ENCODE measurements at regions not wholly inside any gene's neighbourhood (a gene's known extent, or its start where the extent isn't known, plus 50 kb on each side); places are given as distances from the start of the nearest gene placed in this dataset.
"Not testable (repeated sequence)": the region's sequence is repeated elsewhere in the genome, so short reads cannot be mapped to it uniquely, and the experiment has no call there.

DNA sequence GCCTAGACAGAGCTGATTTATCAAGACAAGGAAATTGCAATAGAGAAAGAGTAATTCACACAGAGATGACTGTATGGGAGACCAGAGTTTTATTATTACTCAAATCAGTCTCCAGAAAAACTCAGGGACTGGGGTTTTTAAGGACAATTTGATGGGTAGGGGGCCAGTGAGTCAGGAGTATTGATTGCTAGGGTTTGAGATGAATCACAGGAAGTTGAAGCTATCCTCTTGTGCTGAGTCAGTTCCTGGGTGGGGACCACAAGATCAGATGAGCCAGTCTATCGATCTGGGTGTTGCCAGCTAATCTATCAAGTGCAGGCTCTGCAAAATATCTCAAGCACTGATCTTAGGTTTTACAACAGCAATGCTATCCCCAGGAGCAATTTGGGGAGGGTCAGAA, 87.4 kb upstream of the TGIF2LY start:
- H3K4me3 ChIP-seq (ENCODE audit: low read length in 2 of 2); POLR2A ChIA-PET (ENCODE audit: partially characterized antibody); H3K9me3 ChIP-seq (ENCODE audit: control insufficient read depth in 1 of 2, low read length in 2 of 2); H3K27me3 Mint-ChIP-seq; H3K27me3 ChIP-seq (ENCODE audit: insufficient read depth, low read length); H3K4me3 Mint-ChIP-seq; H3K36me3 ChIP-seq (ENCODE audit: insufficient read depth, low read length); H3K27ac ChIP-seq (ENCODE audit: low read depth, low read length); DNase-seq; H3K9me3 Mint-ChIP-seq; H3K27ac Mint-ChIP-seq; CTCF ChIA-PET (ENCODE audit: partially characterized antibody); H3K4me1 Mint-ChIP-seq; H3K4me1 ChIP-seq (ENCODE audit: insufficient read depth, low read length); intact Hi-C loops (cut with micrococcal nuclease); H3K36me3 Mint-ChIP-seq: not testable (repeated sequence)

DNA sequence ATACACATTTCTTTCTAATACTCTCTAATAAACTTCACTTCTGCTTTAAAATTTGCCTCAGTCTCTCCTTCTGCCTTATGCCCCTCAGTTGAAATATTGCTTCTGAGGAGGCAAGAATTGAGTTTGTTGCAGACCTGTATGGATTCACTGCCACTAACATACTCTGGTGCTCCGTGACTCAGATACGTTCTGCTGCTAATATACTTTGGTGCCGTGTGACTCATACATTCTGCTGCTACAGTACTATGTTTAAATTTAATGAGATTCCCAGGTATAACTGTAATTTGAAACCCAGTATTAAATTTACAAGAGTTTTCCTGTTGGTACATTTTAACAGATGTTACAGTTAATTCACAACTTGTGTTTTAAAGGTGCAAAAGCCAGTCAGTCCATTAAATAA, 84.3 kb upstream of the TGIF2LY start:
- DNase-seq; H3K36me3 Mint-ChIP-seq; POLR2A ChIA-PET (ENCODE audit: partially characterized antibody); H3K4me3 Mint-ChIP-seq; H3K9me3 ChIP-seq (ENCODE audit: control insufficient read depth in 1 of 2, low read length in 2 of 2); H3K27ac Mint-ChIP-seq; CTCF ChIA-PET (ENCODE audit: partially characterized antibody); intact Hi-C loops (cut with micrococcal nuclease); H3K27me3 Mint-ChIP-seq; H3K36me3 ChIP-seq (ENCODE audit: insufficient read depth, low read length); H3K9me3 Mint-ChIP-seq; H3K27ac ChIP-seq (ENCODE audit: low read depth, low read length); H3K4me1 ChIP-seq (ENCODE audit: insufficient read depth, low read length); H3K4me3 ChIP-seq (ENCODE audit: low read length in 2 of 2); H3K4me1 Mint-ChIP-seq; H3K27me3 ChIP-seq (ENCODE audit: insufficient read depth, low read length): not testable (repeated sequence)

DNA sequence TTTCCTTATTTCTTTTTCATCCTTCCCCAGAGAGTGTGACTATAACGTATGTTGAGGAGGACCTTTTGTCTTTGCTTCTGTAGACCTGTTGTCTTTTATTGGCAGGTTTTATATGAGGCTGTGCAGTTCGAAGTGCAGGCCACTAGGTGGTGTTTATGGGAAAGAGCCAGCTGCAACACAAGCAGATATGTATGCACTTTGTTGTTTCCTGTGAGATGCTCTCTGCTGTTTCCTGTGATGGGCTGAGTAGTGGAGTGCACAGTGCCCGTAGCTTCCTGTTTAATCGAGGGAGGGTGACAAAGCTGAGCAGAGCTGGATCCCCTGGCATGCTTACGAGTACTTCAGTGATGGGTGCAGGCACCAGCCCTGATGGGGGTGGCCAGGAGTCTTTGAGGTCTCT, 51.8 kb upstream of the TGIF2LY start:
- H3K9me3 Mint-ChIP-seq; H3K27ac ChIP-seq (ENCODE audit: low read depth, low read length); CTCF ChIA-PET (ENCODE audit: partially characterized antibody); H3K4me1 ChIP-seq (ENCODE audit: insufficient read depth, low read length); H3K4me3 ChIP-seq (ENCODE audit: low read length in 2 of 2); H3K27me3 ChIP-seq (ENCODE audit: insufficient read depth, low read length); H3K9me3 ChIP-seq (ENCODE audit: control insufficient read depth in 1 of 2, low read length in 2 of 2); H3K4me1 Mint-ChIP-seq; H3K36me3 ChIP-seq (ENCODE audit: insufficient read depth, low read length); H3K27ac Mint-ChIP-seq; POLR2A ChIA-PET (ENCODE audit: partially characterized antibody); intact Hi-C loops (cut with micrococcal nuclease); H3K27me3 Mint-ChIP-seq; H3K36me3 Mint-ChIP-seq: not testable (repeated sequence)
- H3K4me3 Mint-ChIP-seq, result peak overlapping the region in 2 of 8 donors; percentile 28 to 30
- peak in 1 of 5 donors; percentile 34 for DNase-seq

Data from CD4-positive, alpha-beta memory T cell (primary cell).